ENCODE measurements at regions not wholly inside any gene's neighbourhood (a gene's known extent, or its start where the extent isn't known, plus 50 kb on each side); places are given as distances from the start of the nearest gene placed in this dataset.

DNA sequence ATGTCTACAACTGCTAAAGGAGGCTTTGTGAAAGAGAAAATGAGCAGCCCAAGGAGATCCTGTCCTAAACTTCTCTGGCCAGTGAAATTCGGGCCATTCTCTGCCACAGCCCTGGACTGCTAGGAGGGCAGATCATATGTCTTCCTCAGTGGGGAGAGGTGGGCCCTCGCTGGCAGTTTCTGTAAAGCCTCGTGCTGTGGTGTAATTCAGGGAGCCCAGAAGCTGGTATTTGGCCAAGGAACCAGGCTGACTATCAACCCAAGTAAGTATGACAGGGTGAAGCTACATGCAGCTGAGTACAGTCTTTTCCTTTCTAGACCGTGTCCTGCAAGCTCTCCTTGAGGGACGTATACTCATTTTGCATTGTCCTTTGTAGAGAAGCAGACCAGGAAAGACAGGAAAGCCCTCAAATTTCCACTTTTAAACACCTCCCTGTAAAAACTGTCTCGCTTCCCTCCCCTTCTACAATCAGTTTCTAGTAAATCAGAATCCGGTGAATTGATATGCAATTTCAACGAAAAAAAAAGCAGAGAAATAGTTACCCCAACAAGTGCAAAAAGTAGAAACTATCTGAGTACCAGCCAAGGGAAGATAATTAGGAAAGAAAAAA lies 106.8 kb downstream of the DAD1 start:
- DNase-seq = no peak
- Histone ChIP-seq H3K23ac (ENCODE audit: low read depth, low read length) (no peak overlapping the region), H3K18ac (ENCODE audit: low read depth, low read length) (no peak overlapping the region), H2AK5ac (ENCODE audit: low read depth, low read length) (no peak overlapping the region), H2BK20ac (ENCODE audit: low read depth, low read length) (no peak overlapping the region), H2BK5ac (ENCODE audit: low read depth, low read length, poor library complexity, severe bottlenecking) (no peak overlapping the region), H3K14ac (replicated peaks; ENCODE audit: low read depth, low read length) (no peak overlapping the region), H3K36me3 (ENCODE audit: control insufficient read depth, insufficient read depth, low read length) (no peaks in the 10 kb centered on the region), H3K79me1 (ENCODE audit: low read depth in 1 of 2, low read length in 2 of 2) (no peaks in the 10 kb centered on the region), H3K4me2 (ENCODE audit: low read depth, low read length) (no peak overlapping the region), H3K27me3 (ENCODE audit: control insufficient read depth, insufficient read depth, low read length) (peaks cover 85% of the 10 kb centered on the region), H3K9ac (ENCODE audit: low read depth, low read length) (no peak overlapping the region), H4K8ac (ENCODE audit: low read depth in 2 of 2, low read length in 2 of 2) (no peak overlapping the region), H4K91ac (ENCODE audit: insufficient read depth, low read depth, low read length) (no peak overlapping the region), H3K27ac (ENCODE audit: insufficient read depth, low read length) (no peak overlapping the region), H4K5ac (ENCODE audit: low read depth, low read length) (no peak overlapping the region), H4K20me1 (ENCODE audit: insufficient read depth, low read length) (no peaks in the 10 kb centered on the region), H3K4me3 (ENCODE audit: insufficient read depth, low read depth, low read length) (no peak overlapping the region), H2AK9ac (replicated peaks; ENCODE audit: low read depth, low read length, poor library complexity) (no peak overlapping the region), H3K56ac (ENCODE audit: extremely low read depth, insufficient read depth, low read length) (no peak overlapping the region), H3K4ac (ENCODE audit: low read depth, low read length) (no peak overlapping the region), H2AFZ (replicated peaks; ENCODE audit: low read length, poor library complexity) (no peak overlapping the region), H2BK120ac (ENCODE audit: low read depth, low read length) (no peak overlapping the region), H3K9me3 (ENCODE audit: control insufficient read depth, insufficient read depth, low read length) (no peaks in the 10 kb centered on the region), H3K4me1 (ENCODE audit: control insufficient read depth, insufficient read depth, low read length) (no peaks in the 10 kb centered on the region), H2BK15ac (ENCODE audit: low read depth, low read length) (no peak overlapping the region), H3K9me1 (ENCODE audit: insufficient read depth, low read length) (no peaks in the 10 kb centered on the region)
- intact Hi-C loops (cut with micrococcal nuclease) (no loop called here), in situ Hi-C loops (cut with MboI; ENCODE audit: low sequenced_read_pairs) (no loop called here), dilution Hi-C loops (cut with HindIII; ENCODE audit: low sequenced_read_pairs, unreplicated experiment) (no loop called here)
- POLR2A ChIA-PET (ENCODE audit: unreplicated experiment) = no interaction called here
- 77% methylated on average over 3 of the region's 8 CpGs; no CpG with 5 or more reads in 1 of the 2 experiments for WGBS, 2 experiments (ENCODE audit: extremely low coverage in 2 of 2, insufficient read length in 1 of 2)
- no peak for TF ChIP-seq RFX5 (IDR thresholded peaks at IDR 0.05; ENCODE audit: low read depth, low read length)
- TF ChIP-seq, protein P1, sequence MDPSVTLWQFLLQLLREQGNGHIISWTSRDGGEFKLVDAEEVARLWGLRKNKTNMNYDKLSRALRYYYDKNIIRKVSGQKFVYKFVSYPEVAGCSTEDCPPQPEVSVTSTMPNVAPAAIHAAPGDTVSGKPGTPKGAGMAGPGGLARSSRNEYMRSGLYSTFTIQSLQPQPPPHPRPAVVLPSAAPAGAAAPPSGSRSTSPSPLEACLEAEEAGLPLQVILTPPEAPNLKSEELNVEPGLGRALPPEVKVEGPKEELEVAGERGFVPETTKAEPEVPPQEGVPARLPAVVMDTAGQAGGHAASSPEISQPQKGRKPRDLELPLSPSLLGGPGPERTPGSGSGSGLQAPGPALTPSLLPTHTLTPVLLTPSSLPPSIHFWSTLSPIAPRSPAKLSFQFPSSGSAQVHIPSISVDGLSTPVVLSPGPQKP (IDR thresholded peaks at IDR 0.05; ENCODE audit: borderline replicate concordance, low read depth, low read length) = no peak
- TF ChIP-seq, protein P2, sequence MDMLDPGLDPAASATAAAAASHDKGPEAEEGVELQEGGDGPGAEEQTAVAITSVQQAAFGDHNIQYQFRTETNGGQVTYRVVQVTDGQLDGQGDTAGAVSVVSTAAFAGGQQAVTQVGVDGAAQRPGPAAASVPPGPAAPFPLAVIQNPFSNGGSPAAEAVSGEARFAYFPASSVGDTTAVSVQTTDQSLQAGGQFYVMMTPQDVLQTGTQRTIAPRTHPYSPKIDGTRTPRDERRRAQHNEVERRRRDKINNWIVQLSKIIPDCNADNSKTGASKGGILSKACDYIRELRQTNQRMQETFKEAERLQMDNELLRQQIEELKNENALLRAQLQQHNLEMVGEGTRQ (IDR thresholded peaks at IDR 0.05; ENCODE audit: low read depth, low read length) = no peak
- TF ChIP-seq FOS (IDR thresholded peaks at IDR 0.05; ENCODE audit: low read depth, low read length) = no peak
- TF ChIP-seq CEBPB (IDR thresholded peaks at IDR 0.05; ENCODE audit: low read depth, low read length) = no peak
- ATAC-seq (ENCODE audit: low read depth) = no peak
- CTCF ChIA-PET = no interaction called here
- no TSS peak for BruUV-seq (replicated peaks)

Measured in IMR-90 (cell line).